Ishikawa (cell line): ENCODE measurements at regions not wholly inside any gene's neighbourhood (a gene's known extent, or its start where the extent isn't known, plus 50 kb on each side); places are given as distances from the start of the nearest gene placed in this dataset.

Experiments used
- CEBPB ChIP-seq: IDR thresholded peaks from 2 replicates; pipeline ENCODE4 v1.6.1; 2012
- CREB1 ChIP-seq: IDR thresholded peaks from 2 replicates; pipeline ENCODE4 v1.6.1; 2012; ENCODE audit warnings: low read depth
- EGR1 ChIP-seq: IDR thresholded peaks from 2 replicates; pipeline ENCODE4 v1.6.1; 2012
- EP300 ChIP-seq: IDR thresholded peaks from 2 replicates; pipeline ENCODE4 v1.6.1; 2012; ENCODE audit warnings: borderline replicate concordance
- FOXM1 ChIP-seq: IDR thresholded peaks from 2 replicates; pipeline ENCODE4 v1.6.1; 2012; ENCODE audit warnings: low read depth, borderline replicate concordance
- NFIC ChIP-seq: IDR thresholded peaks from 2 replicates; pipeline ENCODE4 v1.6.1; 2012
- RAD21 ChIP-seq: IDR thresholded peaks from 2 replicates; pipeline ENCODE4 v1.6.1; 2012; ENCODE audit warnings: low read depth
- REST ChIP-seq: IDR thresholded peaks from 2 replicates; pipeline ENCODE4 v1.6.1; 2012; ENCODE audit warnings: low read depth, mild to moderate bottlenecking
- TAF1 ChIP-seq: IDR thresholded peaks from 2 replicates; pipeline ENCODE4 v1.6.1; 2012; ENCODE audit warnings: low read depth, mild to moderate bottlenecking
- TCF12 ChIP-seq: IDR thresholded peaks from 2 replicates; pipeline ENCODE4 v1.6.1; 2012; ENCODE audit warnings: low read depth
- USF1 ChIP-seq: IDR thresholded peaks from 2 replicates; pipeline ENCODE4 v1.6.1; 2012
- YY1 ChIP-seq: IDR thresholded peaks from 2 replicates; pipeline ENCODE4 v1.6.1; 2012; ENCODE audit warnings: low read depth
- TF ChIP-seq, protein P1 (sequence below): IDR thresholded peaks from 2 replicates; pipeline ENCODE4 v1.6.1; 2012

- TF ChIP-seq EGR1 (no peak), NFIC (no peak), RAD21 (no peak), CREB1 (no peak), TAF1 (no peak), REST (no peak), YY1 (no peak), TCF12 (no peak), CEBPB (no peak), EP300 (no peak), USF1 (no peak), FOXM1 (no peak)
- TF ChIP-seq, protein P1, sequence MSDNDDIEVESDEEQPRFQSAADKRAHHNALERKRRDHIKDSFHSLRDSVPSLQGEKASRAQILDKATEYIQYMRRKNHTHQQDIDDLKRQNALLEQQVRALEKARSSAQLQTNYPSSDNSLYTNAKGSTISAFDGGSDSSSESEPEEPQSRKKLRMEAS, result no peak
Measured at GRCh38 chr3:178002113-178002512, 534.1 kb upstream of the KCNMB2 start.
